Large intestine (tissue), 3 donors: ENCODE measurements at regions not wholly inside any gene's neighbourhood (a gene's known extent, or its start where the extent isn't known, plus 50 kb on each side); places are given as distances from the start of the nearest gene placed in this dataset.

Experiments used
- DNase-seq, 2 donors: peaks; one replicate each; pipeline versions ENCODE4 v3.0.0 to v3.0.0-alpha.2; 2013
- H3K27ac ChIP-seq: one replicate; pipeline ENCODE4 v1.5.1; 2013; ENCODE audit warnings: low read length
- H3K27me3 ChIP-seq: 2 replicates; pipeline ENCODE4 v1.6.1; 2013; ENCODE audit warnings: low read length; ENCODE audit not compliant: control insufficient read depth, insufficient read depth
- H3K36me3 ChIP-seq: 2 replicates; pipeline ENCODE4 v1.6.1; 2013; ENCODE audit warnings: low read length; ENCODE audit not compliant: control insufficient read depth, insufficient read depth
- H3K4me1 ChIP-seq: one replicate; pipeline ENCODE4 v1.6.1; 2013; ENCODE audit warnings: low read length; ENCODE audit not compliant: control insufficient read depth, insufficient read depth
- H3K4me3 ChIP-seq: one replicate; pipeline ENCODE4 v1.5.1; 2013; ENCODE audit warnings: low read length
- H3K9me3 ChIP-seq: one replicate; pipeline ENCODE4 v1.6.1; 2013; ENCODE audit warnings: mild to moderate bottlenecking, low read depth, low read length, moderate library complexity; ENCODE audit not compliant: control insufficient read depth
- WGBS: methylation state at CpG from one replicate; pipeline ENCODE4 v1.1.5; 2013; ENCODE audit warnings: low lambda C conversion rate; ENCODE audit not compliant: insufficient coverage; 5-methylcytosine and 5-hydroxymethylcytosine counted together

GRCh38 chr18:78130232-78131195 lies 849.1 kb upstream of the SALL3 start:
- Histone ChIP-seq H3K4me3 (no peak overlapping the region), H3K27me3 (no peaks in the 10 kb centered on the region), H3K27ac (no peak overlapping the region), H3K36me3 (no peaks in the 10 kb centered on the region), H3K9me3 (peaks cover 18% of the 10 kb centered on the region), H3K4me1 (no peaks in the 10 kb centered on the region)
- WGBS: no CpG with 5 or more reads among the region's 12 CpGs
- DNase-seq: no peak

GRCh38 chr18:78133729-78134128 lies 845.9 kb upstream of the SALL3 start:
- H3K36me3 ChIP-seq: no peaks in the 10 kb centered on the region
- no peak overlapping the region for H3K4me3 ChIP-seq
- DNase-seq: no peak
- H3K27ac ChIP-seq: no peak overlapping the region
- WGBS: no CpG with 5 or more reads among the region's 7 CpGs
- no peaks in the 10 kb centered on the region for H3K4me1 ChIP-seq
- H3K9me3 ChIP-seq: peaks cover 3% of the 10 kb centered on the region
- no peaks in the 10 kb centered on the region for H3K27me3 ChIP-seq

- no peak for DNase-seq
- Histone ChIP-seq H3K4me1 (no peaks in the 10 kb centered on the region), H3K27ac (no peak overlapping the region), H3K4me3 (no peak overlapping the region), H3K27me3 (no peaks in the 10 kb centered on the region), H3K9me3 (no peaks in the 10 kb centered on the region), H3K36me3 (no peaks in the 10 kb centered on the region)
- 80% methylated on average over 2 of the region's 6 CpGs for WGBS
Observed at GRCh38 chr18:78136986-78137385, 842.6 kb upstream of the SALL3 start.

- Histone ChIP-seq H3K4me3 (no peak overlapping the region), H3K4me1 (no peaks in the 10 kb centered on the region), H3K36me3 (no peaks in the 10 kb centered on the region), H3K27me3 (no peaks in the 10 kb centered on the region), H3K27ac (no peak overlapping the region), H3K9me3 (no peaks in the 10 kb centered on the region)
- no peak for DNase-seq
- WGBS: 43% methylated on average over 3 of the region's 11 CpGs
Observed at GRCh38 chr18:78138983-78139496, 840.6 kb upstream of the SALL3 start.

- Histone ChIP-seq H3K27me3 (no peaks in the 10 kb centered on the region), H3K36me3 (no peaks in the 10 kb centered on the region), H3K9me3 (no peaks in the 10 kb centered on the region), H3K27ac (no peak overlapping the region), H3K4me3 (no peak overlapping the region), H3K4me1 (no peaks in the 10 kb centered on the region)
- WGBS: no CpG with 5 or more reads among the region's 9 CpGs
- no peak for DNase-seq
Observed at GRCh38 chr18:78140294-78140693, 839.3 kb upstream of the SALL3 start.

- no peak for DNase-seq
- no CpG with 5 or more reads among the region's 11 CpGs for WGBS
- H3K36me3 ChIP-seq: no peaks in the 10 kb centered on the region
- no peak overlapping the region for H3K27ac ChIP-seq
- no peaks in the 10 kb centered on the region for H3K9me3 ChIP-seq
- H3K4me3 ChIP-seq: no peak overlapping the region
- no peaks in the 10 kb centered on the region for H3K27me3 ChIP-seq
- H3K4me1 ChIP-seq: no peaks in the 10 kb centered on the region
Observed at GRCh38 chr18:78144669-78145068, 834.9 kb upstream of the SALL3 start.

GRCh38 chr18:78145096-78145495 lies 834.5 kb upstream of the SALL3 start:
- H3K9me3 ChIP-seq: no peaks in the 10 kb centered on the region
- peak in 1 of 2 donors; percentile 17 for DNase-seq
- no peak overlapping the region for H3K27ac ChIP-seq
- H3K4me1 ChIP-seq: no peaks in the 10 kb centered on the region
- no peak overlapping the region for H3K4me3 ChIP-seq
- H3K27me3 ChIP-seq: no peaks in the 10 kb centered on the region
- WGBS: no CpG with 5 or more reads among the region's 9 CpGs
- no peaks in the 10 kb centered on the region for H3K36me3 ChIP-seq

GRCh38 chr18:78146136-78147085 lies 833.2 kb upstream of the SALL3 start:
- 100% methylated on average over 1 of the region's 17 CpGs for WGBS
- Histone ChIP-seq H3K4me3 (no peak overlapping the region), H3K36me3 (no peaks in the 10 kb centered on the region), H3K4me1 (no peaks in the 10 kb centered on the region), H3K27ac (no peak overlapping the region), H3K27me3 (no peaks in the 10 kb centered on the region), H3K9me3 (peaks cover 3% of the 10 kb centered on the region)
- DNase-seq: no peak

- Histone ChIP-seq H3K9me3 (peaks cover 16% of the 10 kb centered on the region), H3K27ac (no peak overlapping the region), H3K4me3 (no peak overlapping the region), H3K36me3 (no peaks in the 10 kb centered on the region), H3K4me1 (no peaks in the 10 kb centered on the region), H3K27me3 (no peaks in the 10 kb centered on the region)
- 83% methylated on average over 2 of the region's 7 CpGs for WGBS
- DNase-seq: no peak
Observed at GRCh38 chr18:78150590-78150989, 829.0 kb upstream of the SALL3 start.

- no peaks in the 10 kb centered on the region for H3K36me3 ChIP-seq
- H3K9me3 ChIP-seq: peaks cover 16% of the 10 kb centered on the region
- no peak for DNase-seq
- no peak overlapping the region for H3K4me3 ChIP-seq
- H3K27ac ChIP-seq: no peak overlapping the region
- H3K4me1 ChIP-seq: no peaks in the 10 kb centered on the region
- H3K27me3 ChIP-seq: no peaks in the 10 kb centered on the region
- WGBS: no CpG with 5 or more reads among the region's 9 CpGs
Observed at GRCh38 chr18:78151234-78151633, 828.4 kb upstream of the SALL3 start.
